ENCODE measurements at regions not wholly inside any gene's neighbourhood (a gene's known extent, or its start where the extent isn't known, plus 50 kb on each side); places are given as distances from the start of the nearest gene placed in this dataset.

- CTCF ChIA-PET: interaction anchor here (2.1 kb wide), 1 partner anchor 33 kb away, joined by 4 read pairs; no protein-coding TSS in a partner anchor
- POLR2A ChIA-PET: no interaction called here
- no peak for TF ChIP-seq CTCF (IDR thresholded peaks at IDR 0.05; ENCODE audit: control extremely low read depth, extremely low read depth, low read depth, missing control alignments)
- no peak for DNase-seq (ENCODE audit: extremely low spot score)
These were observed 503.7 kb upstream of the SLC8A1 start for GRCh38 chr2:40955635-40956034.

DNA sequence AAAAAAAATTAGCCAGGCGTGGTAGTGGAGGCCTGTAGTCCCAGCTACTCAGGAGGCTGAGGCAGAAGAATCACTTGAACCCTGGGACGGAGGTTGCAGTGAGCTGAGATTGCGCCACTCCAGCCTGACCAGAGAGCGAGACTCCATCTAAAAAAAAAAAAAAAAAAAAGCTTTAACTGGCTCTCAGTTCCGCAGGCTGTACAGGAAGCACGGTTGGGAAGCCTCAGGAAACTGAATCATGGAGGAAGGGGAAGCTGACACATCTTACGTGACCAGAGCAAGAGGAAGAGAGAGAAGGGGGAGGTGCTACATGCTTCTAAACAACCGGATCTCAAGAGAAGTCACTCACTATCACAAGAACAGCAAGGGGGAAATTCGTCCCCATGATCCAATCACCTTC is 505.6 kb upstream of the SLC8A1 start:
- no peak for DNase-seq (ENCODE audit: extremely low spot score)
- POLR2A ChIA-PET: no interaction called here
- no peak for TF ChIP-seq CTCF (IDR thresholded peaks at IDR 0.05; ENCODE audit: control extremely low read depth, extremely low read depth, low read depth, missing control alignments)
- CTCF ChIA-PET: interaction anchor here (1.0 to 2.1 kb wide), 2 partner anchors 28 to 31 kb away, joined by 3 to 4 read pairs; no protein-coding TSS in a partner anchor

DNA sequence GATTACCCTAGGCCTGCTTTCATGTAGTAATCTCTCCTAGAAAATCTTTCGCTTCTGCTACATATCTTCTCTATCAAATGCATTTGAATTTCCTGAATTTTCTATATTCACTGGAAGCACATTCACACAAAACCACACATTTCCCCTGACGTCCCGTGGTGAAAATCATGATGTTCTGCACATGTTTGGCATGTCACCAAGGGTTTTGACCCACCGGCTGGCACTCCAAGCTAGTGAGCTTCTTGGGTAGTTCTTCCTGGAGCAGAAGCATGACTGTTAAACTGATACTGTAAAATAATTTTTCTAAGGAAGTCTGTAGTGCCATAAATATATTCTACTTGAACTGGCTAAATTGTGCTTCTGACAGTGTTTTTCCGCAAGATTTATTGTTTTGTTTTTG is 510.1 kb upstream of the SLC8A1 start:
- ChIA-PET CTCF (no interaction called here), POLR2A (no interaction called here)
- TF ChIP-seq CTCF (IDR thresholded peaks at IDR 0.05; ENCODE audit: control extremely low read depth, extremely low read depth, low read depth, missing control alignments): no peak
- DNase-seq (ENCODE audit: extremely low spot score): no peak

DNA sequence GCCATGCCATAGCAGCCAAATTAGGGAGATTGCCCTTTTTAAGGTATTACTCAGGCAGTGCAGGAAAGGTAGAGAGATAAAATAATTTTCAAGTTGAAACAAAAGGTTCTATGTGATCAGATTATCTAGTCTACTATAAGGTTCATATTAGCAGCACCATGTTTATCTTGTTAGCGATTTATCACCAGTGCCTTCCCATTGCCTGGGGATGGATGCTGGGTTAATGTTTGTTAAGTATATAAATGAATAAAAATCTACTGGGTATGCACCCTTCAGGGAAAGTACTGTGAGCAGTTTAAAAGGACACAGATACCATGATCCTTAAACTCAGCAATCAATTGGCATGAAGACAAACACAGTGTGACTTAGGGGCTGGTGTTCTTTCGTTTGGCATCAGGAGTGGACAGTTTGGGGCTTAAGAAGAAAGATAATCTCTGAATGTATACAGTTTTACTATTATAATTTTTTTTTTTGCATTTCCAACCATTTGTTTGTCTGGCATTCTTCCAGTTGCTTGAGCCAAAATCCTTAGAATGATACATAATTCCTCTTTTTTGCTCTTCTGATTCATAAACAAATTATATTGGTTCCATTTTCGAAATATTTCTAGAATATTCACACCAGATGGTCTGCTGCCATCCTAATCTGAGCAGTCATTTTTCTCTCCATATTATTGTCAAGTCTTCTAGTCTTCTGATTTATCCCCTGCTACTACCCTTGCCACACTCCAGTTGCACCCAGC is 512.8 kb upstream of the SLC8A1 start:
- ChIA-PET POLR2A (no interaction called here), CTCF (no interaction called here)
- no peak for TF ChIP-seq CTCF (IDR thresholded peaks at IDR 0.05; ENCODE audit: control extremely low read depth, extremely low read depth, low read depth, missing control alignments)
- DNase-seq (ENCODE audit: extremely low spot score): no peak

DNA sequence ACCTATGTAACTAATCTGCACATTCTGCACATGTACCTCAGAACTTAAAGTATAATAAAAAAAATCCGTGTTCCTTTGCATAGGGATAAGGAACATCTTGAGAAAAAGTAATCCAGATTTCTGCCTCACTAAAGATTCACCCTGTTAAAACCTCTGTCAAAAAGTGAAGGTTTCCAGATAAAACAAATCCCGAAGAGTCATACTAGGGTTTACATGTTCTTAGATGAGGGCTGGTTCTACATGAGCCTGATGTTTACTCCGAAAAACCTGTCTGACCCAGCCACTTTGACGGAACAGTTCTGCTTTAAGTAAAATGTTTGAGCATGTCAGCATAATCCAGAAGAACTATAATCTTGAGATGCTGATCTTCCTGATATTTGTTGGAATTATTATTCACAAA is 515.6 kb upstream of the SLC8A1 start:
- CTCF ChIA-PET: no interaction called here
- no peak for TF ChIP-seq CTCF (IDR thresholded peaks at IDR 0.05; ENCODE audit: control extremely low read depth, extremely low read depth, low read depth, missing control alignments)
- POLR2A ChIA-PET: no interaction called here

GRCh38 chr2:40975151-40975550 is 523.3 kb upstream of the SLC8A1 start:
- CTCF ChIA-PET: interaction anchor here (0.9 kb wide), 1 partner anchor 12 kb away, joined by 3 read pairs; no protein-coding TSS in a partner anchor

More for the DNA sequence above, 515.6 kb upstream of the SLC8A1 start:
- DNase-seq (ENCODE audit: extremely low spot score): no peak

More at GRCh38 chr2:40975151-40975550, 523.3 kb upstream of the SLC8A1 start:
- TF ChIP-seq CTCF (IDR thresholded peaks at IDR 0.05; ENCODE audit: control extremely low read depth, extremely low read depth, low read depth, missing control alignments): no peak
- POLR2A ChIA-PET: no interaction called here
- DNase-seq (ENCODE audit: extremely low spot score): no peak

Data from GM10248 (cell line).